Right lobe of liver (tissue), 6 donors: ENCODE measurements at regions not wholly inside any gene's neighbourhood (a gene's known extent, or its start where the extent isn't known, plus 50 kb on each side); places are given as distances from the start of the nearest gene placed in this dataset.

Source experiments
- ATAC-seq, 4 donors: fragments of 200-7000 bp; cut with Tn5 transposase; one replicate each; pipeline ENCODE4 v1.9.1; 2020; ENCODE audit warnings: mild to moderate bottlenecking in 4 of 4, moderate library complexity in 4 of 4
- DNase-seq, 3 donors: peaks; one replicate each; pipeline ENCODE4 v3.0.0-alpha.2; 2020
- H3K27ac ChIP-seq, 3 donors: fragments of 200-600 bp; one replicate each; pipeline ENCODE4 v1.8.0; 2022
- H3K27me3 ChIP-seq, 2 donors: fragments of 200-600 bp; one replicate each; pipeline ENCODE4 v1.8.0; 2022
- H3K36me3 ChIP-seq, 4 donors: fragments of 200-600 bp; sonication (generic) in 1 of 4; one replicate each; pipeline versions ENCODE4 v1.5.1 to v1.8.0; 2017 to 2022; ENCODE audit warnings: control low read depth in 1 of 4
- H3K4me1 ChIP-seq, 4 donors: fragments of 200-600 bp; sonication (generic) in 1 of 4; one replicate each; pipeline versions ENCODE4 v1.5.1 to v1.8.0; 2017 to 2022; ENCODE audit warnings: control low read depth in 1 of 4
- H3K4me3 ChIP-seq, 3 donors: fragments of 200-600 bp; one replicate each; pipeline ENCODE4 v1.8.0; 2022
- H3K9me3 ChIP-seq, 4 donors: fragments of 200-600 bp; sonication (generic) in 1 of 4; one replicate each; pipeline versions ENCODE4 v1.5.1 to v1.8.0; 2017 to 2022; ENCODE audit warnings: control low read depth in 1 of 4
- POLR2A ChIP-seq: fragments of 450-650 bp; IDR thresholded peaks from one replicate; pipeline ENCODE4 v1.6.1; 2017; ENCODE audit warnings: antibody characterized with exemption, mild to moderate bottlenecking
- WGBS: methylation state at CpG from one replicate; pipeline ENCODE4 v1.1.6; 2018; ENCODE audit warnings: low coverage, low lambda C conversion rate; ENCODE audit not compliant: insufficient coverage; ENCODE audit errors: missing lambda C conversion rate; 5-methylcytosine and 5-hydroxymethylcytosine counted together
- intact Hi-C, 2 donors: fragments of 100-400 bp; cut with DNase I; formaldehyde crosslinking; loops; one replicate each; pipeline versions ENCODE4 v1.11.2 to v1.14.1; 2022
- TF ChIP-seq, protein P1 (sequence below), 4 donors: fragments of 200-600 bp in 3 of 4; fragments of 450-650 bp in 1 of 4; IDR thresholded peaks; one replicate each; pipeline versions ENCODE4 v1.5.1 to v1.8.0; 2016 to 2022; ENCODE audit warnings: antibody characterized with exemption in 4 of 4, mild to moderate bottlenecking in 2 of 4
- donor health status: DM: no; HTN: yes; CAD: no.
- donor health status: DM: no; HTN: no; CAD: no.
- donor health status: DM: no; HTN: no; CAD: no.
- donor health status: DM: no; HTN: yes; CAD: no.
- donor health status: DM: no; HTN: yes; CAD: no.

DNA sequence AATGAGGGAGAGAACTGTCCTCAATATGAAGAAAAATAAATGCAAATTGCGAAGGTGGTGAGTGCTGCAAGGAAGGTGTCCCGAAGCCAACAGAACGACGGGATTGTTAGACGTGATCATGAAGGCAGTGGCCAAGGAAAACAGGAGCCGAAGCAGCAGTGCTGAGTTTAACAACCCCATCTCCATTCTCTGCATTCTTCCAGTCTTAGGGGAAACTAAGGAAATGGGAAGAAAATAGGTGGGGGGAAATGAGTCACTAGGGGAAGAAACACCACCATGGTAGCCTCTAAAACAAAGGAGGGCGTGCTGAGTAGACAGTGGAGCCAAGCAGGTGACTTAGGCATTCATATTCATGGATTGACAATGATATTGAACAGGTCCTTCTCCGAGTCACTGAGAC is 192.2 kb upstream of the AKR1E2 start:
- TF ChIP-seq, protein P1, sequence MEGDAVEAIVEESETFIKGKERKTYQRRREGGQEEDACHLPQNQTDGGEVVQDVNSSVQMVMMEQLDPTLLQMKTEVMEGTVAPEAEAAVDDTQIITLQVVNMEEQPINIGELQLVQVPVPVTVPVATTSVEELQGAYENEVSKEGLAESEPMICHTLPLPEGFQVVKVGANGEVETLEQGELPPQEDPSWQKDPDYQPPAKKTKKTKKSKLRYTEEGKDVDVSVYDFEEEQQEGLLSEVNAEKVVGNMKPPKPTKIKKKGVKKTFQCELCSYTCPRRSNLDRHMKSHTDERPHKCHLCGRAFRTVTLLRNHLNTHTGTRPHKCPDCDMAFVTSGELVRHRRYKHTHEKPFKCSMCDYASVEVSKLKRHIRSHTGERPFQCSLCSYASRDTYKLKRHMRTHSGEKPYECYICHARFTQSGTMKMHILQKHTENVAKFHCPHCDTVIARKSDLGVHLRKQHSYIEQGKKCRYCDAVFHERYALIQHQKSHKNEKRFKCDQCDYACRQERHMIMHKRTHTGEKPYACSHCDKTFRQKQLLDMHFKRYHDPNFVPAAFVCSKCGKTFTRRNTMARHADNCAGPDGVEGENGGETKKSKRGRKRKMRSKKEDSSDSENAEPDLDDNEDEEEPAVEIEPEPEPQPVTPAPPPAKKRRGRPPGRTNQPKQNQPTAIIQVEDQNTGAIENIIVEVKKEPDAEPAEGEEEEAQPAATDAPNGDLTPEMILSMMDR (IDR thresholded peaks at IDR 0.05) = no peak
- TF ChIP-seq POLR2A = no peak
- intact Hi-C loops = no loop called here
- Histone ChIP-seq H3K4me3 (no peak overlapping the region), H3K36me3 (no peaks in the 10 kb centered on the region), H3K4me1 (no peaks in the 10 kb centered on the region), H3K9me3 (no peaks in the 10 kb centered on the region), H3K27ac (no peak overlapping the region), H3K27me3 (no peaks in the 10 kb centered on the region)
- ATAC-seq (no peak), DNase-seq (no peak)
- WGBS = 55% methylated on average over 4 of the region's 8 CpGs

DNA sequence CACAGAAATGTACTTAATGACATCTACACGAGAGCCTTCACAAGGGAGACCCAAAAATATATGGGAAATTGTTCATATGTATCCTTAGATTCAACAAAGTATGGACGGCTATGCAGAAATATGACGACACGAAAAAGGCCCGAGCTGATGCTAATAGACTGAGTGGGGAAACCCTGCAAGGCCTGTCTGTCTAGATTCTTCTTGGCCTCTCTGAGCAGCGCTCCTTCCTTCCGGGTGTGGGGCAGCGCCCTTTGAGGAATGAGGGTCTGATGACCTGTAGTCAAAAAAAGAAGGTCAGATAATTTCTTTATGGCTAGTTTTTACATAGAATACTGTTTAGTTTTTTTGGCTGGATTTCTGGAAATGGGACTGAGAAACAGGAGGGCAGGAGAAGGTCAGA is 192.8 kb upstream of the AKR1E2 start:
- ATAC-seq = no peak
- no peaks in the 10 kb centered on the region for H3K4me1 ChIP-seq
- intact Hi-C loops = no loop called here
- 75% methylated on average over 8 of the region's 8 CpGs for WGBS
- DNase-seq = no peak
- no peak overlapping the region for H3K4me3 ChIP-seq
- no peaks in the 10 kb centered on the region for H3K9me3 ChIP-seq
- no peaks in the 10 kb centered on the region for H3K27me3 ChIP-seq
- H3K27ac ChIP-seq = no peak overlapping the region
- no peaks in the 10 kb centered on the region for H3K36me3 ChIP-seq
- TF ChIP-seq, protein P1 (IDR thresholded peaks at IDR 0.05) = no peak
- TF ChIP-seq POLR2A = no peak

DNA sequence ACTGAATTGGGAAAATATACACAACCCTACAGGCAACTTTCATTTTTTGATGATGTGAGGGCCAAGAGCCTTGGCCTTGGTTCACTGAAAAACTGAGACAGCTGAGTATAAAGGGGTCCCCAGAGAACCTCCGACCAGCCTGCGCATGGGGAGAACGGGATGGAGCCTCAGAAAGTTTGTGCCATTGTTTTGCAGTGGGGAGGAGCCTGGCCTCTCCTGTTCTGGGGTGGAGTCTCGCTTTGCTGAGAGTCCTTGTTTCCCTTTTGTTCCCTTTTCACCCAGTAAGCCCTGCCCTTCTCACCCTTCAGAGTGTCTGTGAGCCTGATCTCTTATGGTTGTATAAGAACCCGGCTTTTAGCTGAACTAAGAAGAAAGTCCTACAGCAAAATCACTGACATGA is 193.2 kb upstream of the AKR1E2 start:
- DNase-seq = no peak
- no peak for TF ChIP-seq POLR2A
- TF ChIP-seq, protein P1 (IDR thresholded peaks at IDR 0.05) = no peak
- Histone ChIP-seq H3K36me3 (no peaks in the 10 kb centered on the region), H3K27me3 (no peaks in the 10 kb centered on the region), H3K9me3 (no peaks in the 10 kb centered on the region), H3K4me1 (no peaks in the 10 kb centered on the region), H3K4me3 (no peak overlapping the region), H3K27ac (no peak overlapping the region)
- 84% methylated on average over 4 of the region's 5 CpGs for WGBS
- no peak for ATAC-seq
- intact Hi-C loops = no loop called here

DNA sequence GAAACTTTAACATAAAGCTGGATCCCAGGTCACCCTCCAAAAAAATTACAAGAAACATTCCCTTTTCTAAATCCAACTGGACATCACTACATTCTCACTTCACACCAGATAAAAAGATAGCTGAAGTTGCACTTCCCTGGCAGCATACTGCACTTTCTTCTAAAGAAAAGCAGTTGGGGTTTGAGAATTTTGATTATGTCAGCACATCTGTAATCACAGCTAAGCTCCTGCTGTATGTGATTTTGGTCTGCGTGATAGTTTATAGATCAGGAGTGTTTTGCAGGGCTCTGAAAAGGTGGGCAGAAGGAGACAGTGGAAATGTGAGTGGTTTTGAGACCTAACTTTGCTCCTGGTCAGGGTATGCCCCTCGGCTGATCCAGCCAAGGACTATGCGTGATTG is 199.1 kb upstream of the AKR1E2 start:
- intact Hi-C loops = no loop called here
- DNase-seq (no peak), ATAC-seq (no peak)
- TF ChIP-seq POLR2A = no peak
- TF ChIP-seq, protein P1 (IDR thresholded peaks at IDR 0.05) = no peak
- WGBS = 77% methylated on average over 3 of the region's 3 CpGs
- Histone ChIP-seq H3K4me1 (no peaks in the 10 kb centered on the region), H3K27me3 (no peaks in the 10 kb centered on the region), H3K36me3 (no peaks in the 10 kb centered on the region), H3K4me3 (no peak overlapping the region), H3K9me3 (no peaks in the 10 kb centered on the region), H3K27ac (no peak overlapping the region)

DNA sequence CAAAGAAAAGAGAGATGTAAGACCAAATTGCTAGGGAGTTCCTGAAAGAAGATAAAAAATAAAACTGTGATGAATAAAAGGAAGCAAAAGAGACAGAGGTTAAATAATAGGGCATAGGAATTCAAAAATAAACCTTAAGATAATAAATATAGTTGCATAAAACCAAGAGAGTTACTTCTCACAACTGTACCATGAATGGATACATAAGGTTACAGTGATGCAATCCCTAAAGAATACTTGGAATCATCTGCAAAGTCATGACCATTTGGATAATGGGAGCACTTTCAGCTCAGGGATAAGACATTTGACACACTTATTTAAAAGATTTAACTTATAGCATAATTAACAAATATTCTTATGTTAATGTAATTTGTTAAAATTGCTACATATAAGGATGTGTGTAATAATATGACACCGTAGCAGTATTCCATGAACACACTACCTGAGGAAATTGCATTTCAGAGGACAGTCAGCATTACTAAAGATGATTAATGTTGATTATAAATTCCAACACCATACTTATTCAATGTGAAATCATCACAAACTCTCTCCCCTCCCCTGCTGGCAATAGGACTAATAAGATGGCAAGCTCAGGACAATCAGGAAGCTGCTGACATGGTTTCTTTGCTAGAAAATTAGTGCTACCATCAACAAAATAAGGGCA is 202.1 kb upstream of the AKR1E2 start:
- intact Hi-C loops = no loop called here
- H3K36me3 ChIP-seq = no peaks in the 10 kb centered on the region
- WGBS = 65% methylated on average over 1 of the region's 1 CpG
- ATAC-seq = no peak
- H3K4me1 ChIP-seq = no peaks in the 10 kb centered on the region
- H3K9me3 ChIP-seq = no peaks in the 10 kb centered on the region
- no peak overlapping the region for H3K27ac ChIP-seq
- no peaks in the 10 kb centered on the region for H3K27me3 ChIP-seq
- no peak for TF ChIP-seq POLR2A
- TF ChIP-seq, protein P1 (IDR thresholded peaks at IDR 0.05) = no peak
- no peak overlapping the region for H3K4me3 ChIP-seq
- DNase-seq = no peak
